H1 (cell line): ENCODE measurements at regions not wholly inside any gene's neighbourhood (a gene's known extent, or its start where the extent isn't known, plus 50 kb on each side); places are given as distances from the start of the nearest gene placed in this dataset.

Source experiments
- CBX5 ChIP-seq: fragments of 300-800, 300-1000 bp; sonication (generic); IDR thresholded peaks from 2 replicates; pipeline ENCODE4 v1.7.1; 2016; ENCODE audit warnings: antibody characterized with exemption, low read length, low read depth
- CHD1 ChIP-seq: IDR thresholded peaks from 2 replicates; pipeline ENCODE4 v1.6.1; 2012; ENCODE audit warnings: low read depth, low read length, improper control_type of control experiment
- GABPA ChIP-seq: IDR thresholded peaks from 2 replicates; pipeline ENCODE4 v1.6.1; 2011; ENCODE audit warnings: mild to moderate bottlenecking, low read length, moderate library complexity, borderline replicate concordance; ENCODE audit not compliant: insufficient read depth
- SAP30 ChIP-seq: fragments of 300-600 bp; sonication (generic); IDR thresholded peaks from 2 replicates; pipeline ENCODE4 v1.7.1; 2012; ENCODE audit warnings: low read length, moderate library complexity, mild to moderate bottlenecking, inconsistent platforms; ENCODE audit not compliant: insufficient read depth, insufficient replicate concordance
- SP2 ChIP-seq: IDR thresholded peaks from 2 replicates; pipeline ENCODE4 v1.6.1; 2012; ENCODE audit warnings: mild to moderate bottlenecking, low read length, inconsistent platforms
- SP4 ChIP-seq: IDR thresholded peaks from 2 replicates; pipeline ENCODE4 v1.6.1; 2012; ENCODE audit warnings: low read length, inconsistent platforms
- TCF12 ChIP-seq: IDR thresholded peaks from 2 replicates; pipeline ENCODE4 v1.6.1; 2011; ENCODE audit warnings: low read depth, mild to moderate bottlenecking, low read length

DNA sequence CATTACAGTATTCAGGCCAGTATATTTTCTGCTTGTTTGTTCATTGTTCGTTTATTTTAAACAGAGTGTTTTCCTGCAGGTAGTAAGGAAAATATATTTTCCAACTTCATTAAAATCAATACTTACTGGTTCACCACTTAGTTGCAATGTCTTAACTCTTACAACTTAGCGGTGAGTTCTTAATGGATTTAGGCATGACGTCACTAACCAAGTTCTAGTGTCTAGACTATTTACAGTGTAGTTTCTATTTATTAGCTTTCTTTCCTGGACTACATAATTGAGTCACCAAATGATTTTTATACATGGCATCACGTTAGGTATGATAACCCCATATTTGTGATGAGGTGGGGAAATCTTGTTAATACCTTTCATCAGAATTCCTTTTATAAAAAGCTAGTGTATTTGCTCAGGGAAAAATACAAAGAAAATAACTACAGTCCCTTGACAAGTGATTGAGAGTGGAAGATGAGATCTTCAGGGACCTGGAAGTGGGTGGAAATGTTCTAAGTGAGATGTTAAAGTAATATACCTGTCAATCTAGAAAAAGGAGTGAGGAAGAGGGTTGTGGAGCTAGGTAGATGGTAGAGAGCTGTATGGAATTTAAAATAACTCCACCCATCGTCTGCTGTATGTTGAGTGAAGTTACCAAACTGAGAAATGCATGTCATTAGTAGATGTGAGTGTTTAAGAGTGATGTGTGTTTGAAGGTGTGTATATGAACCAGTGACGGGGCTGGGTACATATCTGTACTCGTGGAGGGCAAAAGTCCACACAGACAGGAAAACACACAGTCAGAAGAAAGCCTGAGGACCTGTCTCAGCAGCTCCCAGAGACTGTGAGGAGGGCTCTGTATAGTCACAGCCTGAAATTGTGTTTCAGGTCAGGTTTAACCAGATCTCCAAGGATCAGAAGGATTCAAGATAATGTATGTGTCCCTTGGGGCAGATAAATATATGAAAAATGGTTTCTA lies 197.6 kb upstream of the ADAMTS5 start (continued):
- TF ChIP-seq SAP30 (no peak), TCF12 (no peak), CBX5 (no peak), GABPA (no peak), SP2 (no peak), SP4 (no peak), CHD1 (no peak)
